Ascending aorta (tissue), 2 donors: ENCODE measurements at regions not wholly inside any gene's neighbourhood (a gene's known extent, or its start where the extent isn't known, plus 50 kb on each side); places are given as distances from the start of the nearest gene placed in this dataset.

Experiments
- DNase-seq, 2 donors: peaks; one replicate each; pipeline ENCODE4 v3.0.0-alpha.2; 2019; ENCODE audit warnings: low spot score in 2 of 2
- H3K27ac ChIP-seq, 2 donors: fragments of 200-600 bp; sonication (generic); one replicate each; pipeline ENCODE4 v1.5.1; 2016 to 2017; ENCODE audit warnings: mild to moderate bottlenecking in 1 of 2
- H3K27me3 ChIP-seq: fragments of 200-600 bp; sonication (generic); one replicate; pipeline ENCODE4 v1.5.1; 2017
- H3K36me3 ChIP-seq, 2 donors: fragments of 200-600 bp; sonication (generic); one replicate each; pipeline ENCODE4 v1.5.1; 2016
- H3K4me1 ChIP-seq, 2 donors: fragments of 200-600 bp; sonication (generic); one replicate each; pipeline ENCODE4 v1.5.1; 2016 to 2017; ENCODE audit warnings: mild to moderate bottlenecking in 1 of 2
- H3K4me3 ChIP-seq, 2 donors: fragments of 200-600 bp; sonication (generic); one replicate each; pipeline ENCODE4 v1.5.1; 2016 to 2017; ENCODE audit warnings: mild to moderate bottlenecking in 1 of 2
- H3K9me3 ChIP-seq, 2 donors: fragments of 200-600 bp; sonication (generic); one replicate each; pipeline ENCODE4 v1.5.1; 2016
- intact Hi-C: fragments of 100-400 bp; cut with DNase I; formaldehyde crosslinking; loops from one replicate; pipeline ENCODE4 v1.15.1; 2023
- TF ChIP-seq, protein P1 (sequence below), 3 experiments: fragments of 200-600 bp in 2 of 3; fragments of 450-650 bp in 1 of 3; sonication (generic) in 2 of 3; IDR thresholded peaks; one replicate each; pipeline ENCODE4 v1.5.1; 2016 to 2019; ENCODE audit warnings: antibody characterized with exemption in 3 of 3, mild to moderate bottlenecking in 1 of 3, moderate library complexity in 1 of 3

DNA sequence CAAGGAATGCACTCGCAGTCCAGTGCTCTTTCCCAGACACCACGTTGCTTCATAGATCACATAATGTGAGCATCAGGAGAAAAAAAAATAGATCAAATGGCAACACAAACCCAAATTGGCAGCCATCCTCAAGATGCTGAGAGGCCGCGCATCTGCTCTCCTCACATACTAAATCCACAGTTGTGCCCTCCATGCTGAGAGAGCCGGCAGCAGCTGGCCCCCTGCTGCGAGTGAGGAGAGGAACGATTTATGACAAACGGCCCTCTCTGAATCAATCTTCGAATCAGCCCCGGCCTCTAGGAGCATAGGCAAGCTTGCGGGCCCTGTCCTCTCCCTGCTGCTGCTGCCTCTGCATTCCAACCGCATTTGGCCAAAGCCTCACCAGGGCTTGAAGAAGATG, 159.9 kb upstream of the TENM4 start:
- Histone ChIP-seq H3K4me3 (no peak overlapping the region), H3K27me3 (no peaks in the 10 kb centered on the region)
- intact Hi-C loops: no loop called here

DNA sequence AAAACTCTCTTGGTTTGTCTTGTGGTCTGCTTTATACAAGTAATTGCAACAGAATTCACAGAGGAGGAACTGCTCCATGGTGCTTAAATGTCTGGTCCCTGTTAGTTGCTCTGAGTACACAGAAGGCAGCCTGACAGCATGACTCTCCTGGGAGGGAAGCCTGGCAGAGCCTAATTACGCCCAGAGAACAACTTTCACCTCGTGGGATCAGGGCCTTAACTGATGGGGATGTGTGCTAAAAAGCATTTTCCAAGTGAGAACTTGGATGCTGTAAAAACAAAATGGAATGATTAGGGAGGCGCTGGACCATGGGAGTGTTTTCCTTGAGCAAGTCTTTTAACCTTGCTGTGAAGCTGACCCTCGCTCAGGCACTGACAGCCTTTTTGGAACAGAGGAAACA, 154.0 kb upstream of the TENM4 start:
- H3K4me3 ChIP-seq: no peak overlapping the region
- intact Hi-C loops: no loop called here
- H3K4me1 ChIP-seq: no peaks in the 10 kb centered on the region
- DNase-seq: no peak
- H3K27ac ChIP-seq: no peak overlapping the region
- no peaks in the 10 kb centered on the region for H3K9me3 ChIP-seq
- no peaks in the 10 kb centered on the region for H3K27me3 ChIP-seq
- TF ChIP-seq, protein P1, sequence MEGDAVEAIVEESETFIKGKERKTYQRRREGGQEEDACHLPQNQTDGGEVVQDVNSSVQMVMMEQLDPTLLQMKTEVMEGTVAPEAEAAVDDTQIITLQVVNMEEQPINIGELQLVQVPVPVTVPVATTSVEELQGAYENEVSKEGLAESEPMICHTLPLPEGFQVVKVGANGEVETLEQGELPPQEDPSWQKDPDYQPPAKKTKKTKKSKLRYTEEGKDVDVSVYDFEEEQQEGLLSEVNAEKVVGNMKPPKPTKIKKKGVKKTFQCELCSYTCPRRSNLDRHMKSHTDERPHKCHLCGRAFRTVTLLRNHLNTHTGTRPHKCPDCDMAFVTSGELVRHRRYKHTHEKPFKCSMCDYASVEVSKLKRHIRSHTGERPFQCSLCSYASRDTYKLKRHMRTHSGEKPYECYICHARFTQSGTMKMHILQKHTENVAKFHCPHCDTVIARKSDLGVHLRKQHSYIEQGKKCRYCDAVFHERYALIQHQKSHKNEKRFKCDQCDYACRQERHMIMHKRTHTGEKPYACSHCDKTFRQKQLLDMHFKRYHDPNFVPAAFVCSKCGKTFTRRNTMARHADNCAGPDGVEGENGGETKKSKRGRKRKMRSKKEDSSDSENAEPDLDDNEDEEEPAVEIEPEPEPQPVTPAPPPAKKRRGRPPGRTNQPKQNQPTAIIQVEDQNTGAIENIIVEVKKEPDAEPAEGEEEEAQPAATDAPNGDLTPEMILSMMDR (IDR thresholded peaks at IDR 0.05): no peak
- H3K36me3 ChIP-seq: no peaks in the 10 kb centered on the region

More for the DNA sequence above, 159.9 kb upstream of the TENM4 start:
- DNase-seq: no peak
- H3K36me3 ChIP-seq: no peaks in the 10 kb centered on the region
- H3K4me1 ChIP-seq: no peaks in the 10 kb centered on the region
- no peaks in the 10 kb centered on the region for H3K9me3 ChIP-seq
- TF ChIP-seq, protein P1 (IDR thresholded peaks at IDR 0.05): no peak
- H3K27ac ChIP-seq: no peak overlapping the region

DNA sequence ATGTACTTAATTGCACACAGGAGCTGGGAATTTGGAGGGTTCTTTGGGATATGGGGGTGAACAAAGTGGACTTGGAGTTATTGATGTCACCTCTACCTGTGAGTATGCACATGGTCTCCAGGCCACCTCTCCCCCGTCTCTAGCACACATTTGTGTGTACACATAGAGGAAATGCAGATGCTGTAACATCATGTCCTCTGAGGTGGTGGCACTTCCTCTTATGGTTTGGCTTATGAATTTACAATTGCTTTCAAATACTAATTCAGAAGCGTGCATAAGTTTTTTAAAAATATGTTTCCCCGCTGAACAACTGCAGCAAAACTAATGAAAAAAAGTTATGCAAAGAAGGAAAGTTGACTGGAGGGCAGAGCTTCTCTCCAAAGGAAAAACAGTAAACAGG, 152.0 kb upstream of the TENM4 start:
- intact Hi-C loops: no loop called here
- TF ChIP-seq, protein P1 (IDR thresholded peaks at IDR 0.05): no peak
- no peaks in the 10 kb centered on the region for H3K36me3 ChIP-seq
- H3K27ac ChIP-seq: no peak overlapping the region
- no peaks in the 10 kb centered on the region for H3K4me1 ChIP-seq
- H3K4me3 ChIP-seq: no peak overlapping the region
- H3K9me3 ChIP-seq: no peaks in the 10 kb centered on the region
- no peak for DNase-seq
- H3K27me3 ChIP-seq: no peaks in the 10 kb centered on the region

- H3K27me3 ChIP-seq: no peaks in the 10 kb centered on the region
- no peak for DNase-seq
Measured at GRCh38 chr11:79592406-79592805, 151.6 kb upstream of the TENM4 start.

GRCh38 chr11:79582434-79582833, 141.6 kb upstream of the TENM4 start:
- TF ChIP-seq, protein P1 (IDR thresholded peaks at IDR 0.05): no peak
- H3K27me3 ChIP-seq: no peaks in the 10 kb centered on the region
- no peak overlapping the region for H3K27ac ChIP-seq
- no peaks in the 10 kb centered on the region for H3K9me3 ChIP-seq
- intact Hi-C loops: no loop called here
- H3K36me3 ChIP-seq: no peaks in the 10 kb centered on the region
- no peak for DNase-seq
- no peak overlapping the region for H3K4me3 ChIP-seq
- no peaks in the 10 kb centered on the region for H3K4me1 ChIP-seq

More at GRCh38 chr11:79592406-79592805, 151.6 kb upstream of the TENM4 start:
- Histone ChIP-seq H3K4me1 (no peaks in the 10 kb centered on the region), H3K27ac (no peak overlapping the region), H3K4me3 (no peak overlapping the region), H3K9me3 (no peaks in the 10 kb centered on the region), H3K36me3 (no peaks in the 10 kb centered on the region)
- intact Hi-C loops: no loop called here
- TF ChIP-seq, protein P1 (IDR thresholded peaks at IDR 0.05): no peak

GRCh38 chr11:79579063-79579462, 138.2 kb upstream of the TENM4 start:
- H3K9me3 ChIP-seq: no peaks in the 10 kb centered on the region
- no peak for DNase-seq
- H3K4me3 ChIP-seq: no peak overlapping the region
- intact Hi-C loops: no loop called here
- TF ChIP-seq, protein P1 (IDR thresholded peaks at IDR 0.05): no peak
- H3K27ac ChIP-seq: no peak overlapping the region
- H3K4me1 ChIP-seq: no peaks in the 10 kb centered on the region
- H3K27me3 ChIP-seq: no peaks in the 10 kb centered on the region
- no peaks in the 10 kb centered on the region for H3K36me3 ChIP-seq
